DMS53 treated with DMSO at 0.1 percent for 48 hours (cell line): ENCODE measurements at regions not wholly inside any gene's neighbourhood (a gene's known extent, or its start where the extent isn't known, plus 50 kb on each side); places are given as distances from the start of the nearest gene placed in this dataset.

ENCODE experiments used
- DNase-seq: peaks from one replicate; lab custom pipeline; 2025; ENCODE audit not compliant: unreplicated experiment; lab: John Stamatoyannopoulos, UW

DNA sequence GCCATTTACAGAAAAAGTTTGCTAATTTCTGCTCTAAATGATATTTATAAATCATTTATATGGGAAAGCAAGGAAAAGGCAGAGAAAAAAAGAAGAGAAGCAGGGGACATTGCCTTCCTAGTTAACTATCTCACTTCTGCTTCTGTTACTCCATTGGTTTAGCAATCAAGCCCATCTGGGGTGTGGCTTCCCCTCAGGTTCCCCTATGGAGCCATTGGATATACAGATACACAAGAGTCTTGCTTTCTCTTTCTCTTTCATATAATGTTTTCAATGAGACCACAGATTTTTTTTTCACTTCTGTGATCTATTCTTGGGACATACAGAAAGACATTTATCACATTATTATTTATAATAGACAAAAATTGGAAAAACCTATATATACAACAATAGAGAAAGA, 105.6 kb upstream of the TOM1L1 start:
- no peak for DNase-seq

- no peak for DNase-seq
Observed at GRCh38 chr17:54807331-54807730, 93.3 kb upstream of the TOM1L1 start.

GRCh38 chr17:54813896-54814295, 86.8 kb upstream of the TOM1L1 start:
- no peak for DNase-seq

DNA sequence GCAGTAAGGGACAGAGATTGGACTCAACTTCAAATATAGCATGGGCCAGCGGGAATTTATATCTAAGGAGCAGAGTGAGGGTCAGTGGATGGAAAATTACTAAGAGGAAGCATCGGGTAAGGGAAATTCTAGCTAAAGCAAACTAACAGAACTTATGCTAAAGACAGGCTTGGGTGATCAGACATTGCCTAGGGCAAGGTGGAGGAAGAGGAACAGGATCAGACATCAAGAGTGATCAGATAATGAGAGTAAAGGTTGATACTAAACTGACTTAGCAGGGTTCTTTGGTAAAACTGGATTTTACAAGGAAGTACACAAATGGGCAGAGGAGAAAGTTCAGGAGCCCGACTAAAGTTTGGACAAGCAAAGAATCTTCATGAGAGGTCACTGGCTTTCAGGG, 86.3 kb upstream of the TOM1L1 start:
- no peak for DNase-seq

DNA sequence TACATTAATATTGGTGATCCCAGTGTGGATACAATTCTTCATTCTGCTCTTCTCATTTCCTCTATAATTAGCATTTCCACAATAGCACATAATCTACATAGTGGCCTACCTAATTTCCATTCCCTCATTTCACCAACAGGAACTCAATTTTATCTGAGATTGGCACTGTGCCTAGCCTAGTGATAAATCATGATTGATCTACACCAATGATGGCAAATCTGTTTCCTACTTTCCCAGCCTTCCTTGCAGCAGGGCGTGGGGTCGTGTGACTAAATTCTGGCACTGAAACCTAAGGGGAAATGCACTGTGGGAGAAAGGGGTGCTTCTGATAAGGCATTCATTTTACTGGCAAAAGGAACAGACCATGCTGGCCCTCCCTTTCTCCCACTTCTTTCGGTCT, 66.6 kb upstream of the TOM1L1 start:
- no peak for DNase-seq

- DNase-seq: no peak
Observed at GRCh38 chr17:54835015-54835414, 65.6 kb upstream of the TOM1L1 start.

DNA sequence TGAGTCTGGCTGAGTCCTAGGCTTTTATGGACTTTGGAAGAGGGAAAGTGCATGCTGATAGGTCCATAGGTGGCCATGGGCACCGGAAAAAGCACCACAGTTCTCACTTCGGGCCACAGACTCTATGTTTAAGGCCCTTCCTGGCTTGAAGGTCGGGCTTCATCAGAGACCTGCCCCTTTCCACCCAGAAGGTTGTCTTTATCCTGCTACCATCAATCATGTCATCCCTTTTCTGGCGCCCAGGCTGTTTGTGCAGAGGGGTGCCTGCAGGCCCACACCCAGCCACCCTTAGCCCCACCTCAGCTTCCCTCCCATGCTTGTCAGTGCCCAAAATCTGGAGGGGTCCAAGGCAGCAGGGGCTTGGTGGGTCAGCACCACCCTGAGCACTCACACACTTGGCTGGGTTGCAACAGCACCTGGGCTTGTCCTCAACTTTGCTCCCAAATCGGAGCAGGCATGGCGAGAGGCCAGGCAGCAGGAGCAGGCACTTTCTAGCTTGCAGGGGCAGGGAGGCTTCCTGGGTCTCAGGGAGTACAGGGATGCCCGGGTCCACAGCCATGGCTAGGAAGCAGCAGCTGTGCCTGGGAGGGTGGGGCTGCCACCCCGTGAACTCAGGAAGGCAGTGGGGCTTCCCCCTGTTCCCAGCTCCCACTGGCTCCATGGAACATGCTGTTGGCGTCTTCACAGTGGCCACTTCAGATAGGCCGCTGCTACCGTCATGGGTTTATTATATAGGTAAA, 63.8 kb upstream of the TOM1L1 start:
- DNase-seq: no peak

DNA sequence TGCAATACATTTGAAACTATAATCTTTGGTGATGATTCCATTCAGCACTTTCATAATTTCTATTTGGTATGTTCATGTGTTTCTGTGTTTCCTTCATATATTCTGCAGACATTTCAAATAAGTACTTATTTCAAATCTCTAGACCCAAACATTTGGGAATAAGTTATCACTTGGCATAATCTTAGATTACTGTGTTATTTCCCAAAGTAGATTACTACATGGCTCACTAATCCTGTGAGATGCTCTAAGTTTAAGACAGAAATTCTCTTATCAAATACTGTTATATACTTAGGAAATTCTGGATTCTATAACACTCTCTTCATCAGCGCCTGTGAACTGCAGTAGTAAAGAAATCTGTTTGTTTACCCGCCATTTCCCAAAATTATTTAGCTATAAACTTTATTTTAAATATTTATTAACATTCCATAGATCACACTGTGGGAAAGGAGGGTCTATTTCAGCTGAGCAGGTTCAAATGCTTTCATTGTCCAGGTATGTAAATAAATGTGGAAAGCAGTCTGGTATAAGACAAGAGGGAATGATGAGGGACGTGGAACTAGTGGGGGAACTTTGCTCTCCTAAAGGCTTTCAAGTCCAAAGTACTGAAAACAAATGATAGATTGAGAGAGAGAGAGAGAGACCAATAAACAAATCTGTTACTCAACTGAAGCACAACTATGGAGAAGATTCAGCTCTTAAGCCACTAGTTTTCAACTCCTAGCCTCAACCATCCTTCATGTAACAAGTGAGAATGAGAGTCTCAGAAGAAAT, 61.8 kb upstream of the TOM1L1 start:
- DNase-seq: no peak

DNA sequence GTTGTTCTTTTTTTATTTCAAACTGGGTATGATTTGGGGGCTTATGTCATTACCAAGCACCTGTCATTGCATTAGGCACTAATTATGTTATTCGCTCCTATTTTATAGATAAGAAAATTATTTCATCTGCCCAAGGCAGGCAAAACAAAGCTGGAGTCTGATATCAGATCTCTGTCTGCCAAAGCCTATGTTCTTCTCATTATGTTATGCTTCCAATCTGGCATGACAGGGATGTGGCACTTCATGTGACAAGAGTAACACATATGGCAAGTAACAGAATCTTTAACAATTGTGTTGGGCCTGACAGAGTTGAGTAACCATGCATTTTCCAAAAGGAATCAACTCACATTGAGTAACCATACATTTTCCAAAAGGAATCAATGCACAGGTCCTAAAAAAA, 61.2 kb upstream of the TOM1L1 start:
- DNase-seq: no peak

- DNase-seq: no peak
Observed at GRCh38 chr17:54840885-54841591, 59.6 kb upstream of the TOM1L1 start.

DNA sequence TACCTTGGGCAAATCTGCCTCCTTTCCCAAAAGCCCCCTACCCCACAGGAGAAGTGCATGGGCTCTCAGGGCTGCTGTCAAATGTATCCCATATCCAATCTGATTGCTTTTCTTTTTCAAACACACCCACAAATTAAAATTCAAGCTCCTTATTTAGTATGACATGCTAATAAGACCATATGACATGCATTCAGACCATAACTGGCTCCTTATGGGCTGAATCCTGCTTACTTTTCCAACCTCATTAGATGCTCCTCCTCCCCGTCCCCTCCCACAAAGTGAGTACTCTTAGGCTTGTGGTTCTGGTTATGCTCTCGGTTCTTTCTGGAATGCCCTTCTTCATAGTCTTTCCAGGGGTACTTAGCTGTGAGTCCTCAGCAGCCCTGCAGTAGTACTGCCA, 59.0 kb upstream of the TOM1L1 start:
- DNase-seq: no peak

DNA sequence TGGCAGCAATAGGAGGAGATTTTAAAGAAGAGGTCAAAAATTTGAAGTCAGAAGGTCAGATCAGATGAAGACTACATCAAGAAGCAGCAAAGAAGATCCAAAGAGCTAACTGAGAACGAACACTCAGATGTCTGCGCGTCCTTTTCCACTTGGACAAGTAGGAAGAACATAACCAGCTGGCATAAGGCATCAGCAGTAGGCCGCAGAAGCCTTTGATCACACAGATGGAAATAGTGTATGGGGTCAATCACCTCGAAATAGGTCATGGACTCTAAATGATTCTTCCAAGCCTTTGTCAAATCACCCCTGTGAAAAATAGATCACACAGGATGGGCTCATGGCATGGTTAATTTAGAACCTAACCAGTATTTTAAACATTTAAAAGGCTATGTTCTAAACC, 56.4 kb upstream of the TOM1L1 start:
- DNase-seq: no peak

DNA sequence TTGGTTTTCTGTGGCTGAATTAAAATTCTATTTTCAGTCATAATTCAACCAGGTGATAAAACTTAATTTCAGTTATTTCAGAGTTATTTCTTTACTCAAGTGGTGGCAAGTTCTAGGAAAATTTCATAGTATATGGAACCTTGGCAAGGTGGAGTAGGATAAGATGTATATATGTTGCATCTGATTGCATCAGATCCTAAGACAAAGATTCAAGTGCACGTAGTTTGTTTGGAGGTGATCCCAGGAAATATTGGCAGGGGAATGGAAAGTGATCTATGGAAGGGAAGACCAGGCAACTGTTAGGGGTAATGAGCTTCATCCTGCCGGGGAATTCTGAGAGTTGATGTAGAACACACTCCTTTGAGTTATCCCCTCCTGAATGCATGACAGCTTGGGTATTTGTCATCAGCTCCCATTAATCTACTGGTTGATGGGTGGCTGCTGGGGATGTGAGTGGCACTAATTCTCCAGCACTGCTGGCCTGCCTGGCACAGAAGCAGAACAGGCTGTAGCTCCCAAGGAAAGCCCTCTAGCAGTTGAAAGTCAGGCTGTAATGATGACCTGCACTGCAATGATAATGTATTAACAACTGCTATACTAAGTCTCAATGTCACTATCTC, 52.2 kb upstream of the TOM1L1 start:
- no peak for DNase-seq

- no peak for DNase-seq
Observed at GRCh38 chr17:54849660-54850059, 51.0 kb upstream of the TOM1L1 start.
